Lower leg skin (tissue), 4 donors: ENCODE measurements at regions not wholly inside any gene's neighbourhood (a gene's known extent, or its start where the extent isn't known, plus 50 kb on each side); places are given as distances from the start of the nearest gene placed in this dataset.
"Not testable (repeated sequence)": the region's sequence is repeated elsewhere in the genome, so short reads cannot be mapped to it uniquely, and the experiment has no call there.

ENCODE experiments used
- DNase-seq, 2 donors: peaks; one replicate each; pipeline ENCODE4 v3.0.0-alpha.2; 2019; ENCODE audit warnings: low spot score in 2 of 2
- H3K4me3 ChIP-seq: fragments of 200-600 bp; sonication (generic); 2 replicates; pipeline ENCODE4 v1.5.1; 2017; ENCODE audit warnings: mild to moderate bottlenecking, low read depth; ENCODE audit not compliant: poor library complexity, severe bottlenecking
- POLR2A ChIP-seq, 2 donors: fragments of 450-650 bp; IDR thresholded peaks; one replicate each; pipeline ENCODE4 v1.6.1; 2016 to 2017; ENCODE audit warnings: antibody characterized with exemption in 2 of 2, mild to moderate bottlenecking in 1 of 2, moderate library complexity in 1 of 2
- WGBS, 2 donors: methylation state at CpG; one replicate each; pipeline ENCODE4 v1.1.5; 2018; 5-methylcytosine and 5-hydroxymethylcytosine counted together
- intact Hi-C: fragments of 100-400 bp; cut with DNase I; formaldehyde crosslinking; loops from one replicate; pipeline ENCODE4 v1.15.0; 2023; ENCODE audit warnings: low total_unique reads
- TF ChIP-seq, protein P1 (sequence below), 3 donors: fragments of 450-650 bp; IDR thresholded peaks; one replicate each; pipeline ENCODE4 v1.5.1; 2016; ENCODE audit warnings: antibody characterized with exemption in 3 of 3, mild to moderate bottlenecking in 3 of 3, moderate library complexity in 2 of 3

DNA sequence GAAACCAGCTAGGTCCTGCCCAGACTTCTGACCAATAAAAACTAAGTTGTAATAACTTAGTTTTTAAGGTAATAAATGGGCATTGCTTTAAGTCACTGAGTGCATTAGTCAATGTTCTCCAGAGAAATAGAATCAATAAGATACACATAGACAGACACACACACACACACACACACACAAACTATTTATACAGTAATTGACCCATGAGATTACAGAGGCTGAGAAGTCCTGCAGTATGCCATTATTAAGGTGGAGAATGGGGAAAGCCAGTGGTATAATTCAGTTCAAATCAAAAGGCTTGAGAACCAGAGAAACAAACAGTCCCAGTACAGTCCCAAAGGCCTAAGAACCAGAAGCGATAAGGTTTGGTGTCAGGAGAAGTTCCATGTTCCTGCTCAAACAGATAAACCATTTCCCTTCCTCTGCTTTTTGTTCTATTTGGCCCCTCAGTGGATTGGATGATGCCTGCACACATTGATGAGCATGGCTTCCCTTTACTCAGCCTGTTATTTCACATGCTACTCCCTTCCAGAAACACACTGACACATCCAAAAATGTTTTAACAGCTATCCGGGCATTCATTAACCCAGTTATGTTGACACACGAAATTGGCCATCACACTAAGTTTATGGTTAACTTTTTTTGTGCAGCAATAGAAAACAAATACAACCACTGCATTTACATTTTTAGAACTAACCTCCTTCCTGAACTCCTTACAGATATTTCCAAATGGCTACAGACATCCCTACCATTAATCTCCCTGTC lies 828.2 kb upstream of the NCAM2 start:
- no peak for DNase-seq
- intact Hi-C loops = no loop called here
- WGBS, 2 donors = 75 to 78% methylated on average over 3 of the region's 3 CpGs
- no peak for TF ChIP-seq POLR2A (IDR thresholded peaks at IDR 0.05)
- TF ChIP-seq, protein P1, sequence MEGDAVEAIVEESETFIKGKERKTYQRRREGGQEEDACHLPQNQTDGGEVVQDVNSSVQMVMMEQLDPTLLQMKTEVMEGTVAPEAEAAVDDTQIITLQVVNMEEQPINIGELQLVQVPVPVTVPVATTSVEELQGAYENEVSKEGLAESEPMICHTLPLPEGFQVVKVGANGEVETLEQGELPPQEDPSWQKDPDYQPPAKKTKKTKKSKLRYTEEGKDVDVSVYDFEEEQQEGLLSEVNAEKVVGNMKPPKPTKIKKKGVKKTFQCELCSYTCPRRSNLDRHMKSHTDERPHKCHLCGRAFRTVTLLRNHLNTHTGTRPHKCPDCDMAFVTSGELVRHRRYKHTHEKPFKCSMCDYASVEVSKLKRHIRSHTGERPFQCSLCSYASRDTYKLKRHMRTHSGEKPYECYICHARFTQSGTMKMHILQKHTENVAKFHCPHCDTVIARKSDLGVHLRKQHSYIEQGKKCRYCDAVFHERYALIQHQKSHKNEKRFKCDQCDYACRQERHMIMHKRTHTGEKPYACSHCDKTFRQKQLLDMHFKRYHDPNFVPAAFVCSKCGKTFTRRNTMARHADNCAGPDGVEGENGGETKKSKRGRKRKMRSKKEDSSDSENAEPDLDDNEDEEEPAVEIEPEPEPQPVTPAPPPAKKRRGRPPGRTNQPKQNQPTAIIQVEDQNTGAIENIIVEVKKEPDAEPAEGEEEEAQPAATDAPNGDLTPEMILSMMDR (IDR thresholded peaks at IDR 0.05) = no peak
- no peak overlapping the region for H3K4me3 ChIP-seq

GRCh38 chr21:20186186-20186585 lies 812.0 kb upstream of the NCAM2 start:
- DNase-seq = no peak
- intact Hi-C loops = no loop called here
- WGBS, 2 donors = 39 to 41% methylated on average over 3 of the region's 3 CpGs
- H3K4me3 ChIP-seq = no peak overlapping the region
- TF ChIP-seq, protein P1 (IDR thresholded peaks at IDR 0.05) = no peak
- no peak for TF ChIP-seq POLR2A (IDR thresholded peaks at IDR 0.05)

- TF ChIP-seq POLR2A (IDR thresholded peaks at IDR 0.05) = no peak
- TF ChIP-seq, protein P1 (IDR thresholded peaks at IDR 0.05) = no peak
- 43 to 53% methylated on average over 2 of the region's 2 CpGs for WGBS, 2 donors
- no peak for DNase-seq
- intact Hi-C loops = no loop called here
- H3K4me3 ChIP-seq = no peak overlapping the region
Observed at GRCh38 chr21:20187028-20187427, 811.2 kb upstream of the NCAM2 start.

DNA sequence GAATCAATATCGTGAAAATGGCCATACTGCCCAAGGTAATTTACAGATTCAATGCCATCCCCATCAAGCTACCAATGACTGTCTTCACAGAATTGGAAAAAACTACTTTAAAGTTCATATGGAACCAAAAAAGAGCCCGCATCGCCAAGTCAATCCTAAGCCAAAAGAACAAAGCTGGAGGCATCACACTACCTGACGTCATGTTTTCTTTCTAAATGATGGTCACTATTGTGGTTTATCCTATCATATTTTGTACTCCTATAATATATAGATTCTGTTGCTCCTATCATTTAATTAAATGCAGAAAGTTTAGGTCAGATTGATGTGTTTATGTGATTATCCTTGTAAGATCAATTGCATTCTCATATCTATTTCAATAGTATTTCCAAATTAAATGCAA lies 796.9 kb upstream of the NCAM2 start:
- intact Hi-C loops = loop anchor here (5.0 kb wide), 1 partner anchor 679 kb away; no protein-coding TSS in a partner anchor
- H3K4me3 ChIP-seq, DNase-seq: not testable (repeated sequence)
- 94 to 96% methylated on average over 3 of the region's 4 CpGs for WGBS, 2 donors

GRCh38 chr21:20207335-20207734 lies 790.9 kb upstream of the NCAM2 start:
- H3K4me3 ChIP-seq = no peak overlapping the region
- intact Hi-C loops = no loop called here
- 53 to 61% methylated on average over 3 of the region's 3 CpGs for WGBS, 2 donors
- no peak for DNase-seq
- TF ChIP-seq POLR2A (IDR thresholded peaks at IDR 0.05) = no peak
- TF ChIP-seq, protein P1 (IDR thresholded peaks at IDR 0.05) = no peak

- no peak for TF ChIP-seq POLR2A (IDR thresholded peaks at IDR 0.05)
- TF ChIP-seq, protein P1 (IDR thresholded peaks at IDR 0.05) = no peak
- DNase-seq = no peak
- intact Hi-C loops = no loop called here
- no peak overlapping the region for H3K4me3 ChIP-seq
- 81 to 84% methylated on average over 6 of the region's 6 CpGs for WGBS, 2 donors
Observed at GRCh38 chr21:20215959-20216358, 782.2 kb upstream of the NCAM2 start.
